ENCODE measurements at regions not wholly inside any gene's neighbourhood (a gene's known extent, or its start where the extent isn't known, plus 50 kb on each side); places are given as distances from the start of the nearest gene placed in this dataset.

- Histone ChIP-seq H3K27me3 (no peaks in the 10 kb centered on the region), H3K4me1 (ENCODE audit: insufficient read depth) (no peaks in the 10 kb centered on the region), H3K9me3 (ENCODE audit: low read depth) (no peaks in the 10 kb centered on the region), H2AFZ (no peak overlapping the region), H3K9me2 (replicated peaks; ENCODE audit: insufficient read depth) (no peaks in the 10 kb centered on the region), H3K79me2 (no peaks in the 10 kb centered on the region), H3K27ac (no peak overlapping the region), H3K4me2 (no peak overlapping the region), H4K20me1 (ENCODE audit: insufficient read depth, poor library complexity, severe bottlenecking) (no peaks in the 10 kb centered on the region), H3K4me3 (no peak overlapping the region), H3K36me3 (replicated peaks; ENCODE audit: insufficient read depth, low read depth) (no peaks in the 10 kb centered on the region)
- TF ChIP-seq CTCF (IDR thresholded peaks at IDR 0.05; ENCODE audit: poor library complexity) = no peak
- no peak for TF ChIP-seq EZH2 (IDR thresholded peaks at IDR 0.05; ENCODE audit: borderline replicate concordance)
- TF ChIP-seq EZH2phosphoT487 (IDR thresholded peaks at IDR 0.05; ENCODE audit: low read depth, severe bottlenecking, unreplicated experiment) = no peak
- no peak for DNase-seq (ENCODE audit: low spot score)
- WGBS (ENCODE audit: low lambda C conversion rate, missing lambda C conversion rate) = 94% methylated on average over 15 of the region's 15 CpGs
Measured at GRCh38 chr6:76453270-76453669, 380.8 kb upstream of the IMPG1 start.

- Histone ChIP-seq H3K4me1 (ENCODE audit: insufficient read depth) (no peaks in the 10 kb centered on the region), H3K27me3 (no peaks in the 10 kb centered on the region), H3K27ac (no peak overlapping the region), H3K36me3 (replicated peaks; ENCODE audit: insufficient read depth, low read depth) (no peaks in the 10 kb centered on the region), H2AFZ (no peak overlapping the region), H3K9me3 (ENCODE audit: low read depth) (no peaks in the 10 kb centered on the region), H3K79me2 (no peaks in the 10 kb centered on the region), H3K4me2 (no peak overlapping the region), H4K20me1 (ENCODE audit: insufficient read depth, poor library complexity, severe bottlenecking) (no peaks in the 10 kb centered on the region), H3K9me2 (replicated peaks; ENCODE audit: insufficient read depth) (no peaks in the 10 kb centered on the region), H3K4me3 (no peak overlapping the region)
- TF ChIP-seq EZH2 (IDR thresholded peaks at IDR 0.05; ENCODE audit: borderline replicate concordance) (no peak), CTCF (IDR thresholded peaks at IDR 0.05; ENCODE audit: poor library complexity) (no peak)
- WGBS (ENCODE audit: low lambda C conversion rate, missing lambda C conversion rate) = 97% methylated on average over 20 of the region's 20 CpGs
- DNase-seq (ENCODE audit: low spot score) = no peak
Measured at GRCh38 chr6:76451926-76452709, 379.7 kb upstream of the IMPG1 start.

- Histone ChIP-seq H3K27me3 (no peaks in the 10 kb centered on the region), H3K9me3 (ENCODE audit: low read depth) (no peaks in the 10 kb centered on the region), H3K79me2 (no peaks in the 10 kb centered on the region), H3K36me3 (replicated peaks; ENCODE audit: insufficient read depth, low read depth) (no peaks in the 10 kb centered on the region), H3K9me2 (replicated peaks; ENCODE audit: insufficient read depth) (no peaks in the 10 kb centered on the region), H3K27ac (no peak overlapping the region), H3K4me2 (no peak overlapping the region), H4K20me1 (ENCODE audit: insufficient read depth, poor library complexity, severe bottlenecking) (no peaks in the 10 kb centered on the region), H3K4me3 (no peak overlapping the region), H2AFZ (no peak overlapping the region), H3K4me1 (ENCODE audit: insufficient read depth) (no peaks in the 10 kb centered on the region)
- DNase-seq (ENCODE audit: low spot score) = no peak
- no peak for TF ChIP-seq CTCF (IDR thresholded peaks at IDR 0.05; ENCODE audit: poor library complexity)
- 68% methylated on average over 1 of the region's 1 CpG for WGBS (ENCODE audit: low lambda C conversion rate, missing lambda C conversion rate)
Measured at GRCh38 chr6:76448109-76448508, 375.6 kb upstream of the IMPG1 start.

GRCh38 chr6:76441875-76442274, 369.4 kb upstream of the IMPG1 start:
- no peaks in the 10 kb centered on the region for H3K9me2 ChIP-seq (replicated peaks; ENCODE audit: insufficient read depth)
- H3K4me1 ChIP-seq (ENCODE audit: insufficient read depth) = no peaks in the 10 kb centered on the region
- H3K36me3 ChIP-seq (replicated peaks; ENCODE audit: insufficient read depth, low read depth) = no peaks in the 10 kb centered on the region
- H3K27ac ChIP-seq = no peak overlapping the region
- H3K9me3 ChIP-seq (ENCODE audit: low read depth) = no peaks in the 10 kb centered on the region
- no peaks in the 10 kb centered on the region for H3K79me2 ChIP-seq
- H4K20me1 ChIP-seq (ENCODE audit: insufficient read depth, poor library complexity, severe bottlenecking) = no peaks in the 10 kb centered on the region
- no peak overlapping the region for H3K4me3 ChIP-seq
- WGBS (ENCODE audit: low lambda C conversion rate, missing lambda C conversion rate) = 51% methylated on average over 3 of the region's 3 CpGs
- TF ChIP-seq EZH2 (IDR thresholded peaks at IDR 0.05; ENCODE audit: borderline replicate concordance) (no peak), CTCF (IDR thresholded peaks at IDR 0.05; ENCODE audit: poor library complexity) (no peak)
- H3K27me3 ChIP-seq = no peaks in the 10 kb centered on the region
- DNase-seq (ENCODE audit: low spot score) = peak; percentile 21
- H2AFZ ChIP-seq = no peak overlapping the region
- no peak overlapping the region for H3K4me2 ChIP-seq

Data from hepatocyte (in vitro differentiated cells).